Fibroblast of villous mesenchyme (primary cell): ENCODE measurements at regions not wholly inside any gene's neighbourhood (a gene's known extent, or its start where the extent isn't known, plus 50 kb on each side); places are given as distances from the start of the nearest gene placed in this dataset.

Experiments
- DNase-seq: peaks from one replicate; pipeline ENCODE4 v3.0.0-alpha.2; 2010; ENCODE audit warnings: low read depth
- H3K4me3 ChIP-seq: 2 replicates; pipeline ENCODE4 v1.5.1; 2011; ENCODE audit warnings: low read depth, mild to moderate bottlenecking, low read length
- CTCF ChIP-seq: IDR thresholded peaks from 2 replicates; pipeline ENCODE4 v1.5.1; 2012; ENCODE audit warnings: low read depth, mild to moderate bottlenecking, low read length; ENCODE audit not compliant: insufficient read depth

GRCh38 chr18:73201940-73202339, 334.2 kb upstream of the NETO1 start:
- TF ChIP-seq CTCF = no peak
- DNase-seq = no peak
- no peak overlapping the region for H3K4me3 ChIP-seq

- no peak for TF ChIP-seq CTCF
- DNase-seq = peak; percentile 3
- no peak overlapping the region for H3K4me3 ChIP-seq
These were observed 331.4 kb upstream of the NETO1 start for GRCh38 chr18:73199151-73199550.

GRCh38 chr18:73189718-73190117, 321.9 kb upstream of the NETO1 start:
- no peak for TF ChIP-seq CTCF
- DNase-seq = no peak
- no peak overlapping the region for H3K4me3 ChIP-seq

GRCh38 chr18:73168236-73168635, 300.4 kb upstream of the NETO1 start:
- TF ChIP-seq CTCF = no peak
- H3K4me3 ChIP-seq = no peak overlapping the region
- no peak for DNase-seq

GRCh38 chr18:73164430-73164829, 296.6 kb upstream of the NETO1 start:
- no peak overlapping the region for H3K4me3 ChIP-seq
- no peak for TF ChIP-seq CTCF
- no peak for DNase-seq

GRCh38 chr18:73163236-73163635, 295.4 kb upstream of the NETO1 start:
- no peak overlapping the region for H3K4me3 ChIP-seq
- no peak for TF ChIP-seq CTCF

GRCh38 chr18:73156117-73156516, 288.3 kb upstream of the NETO1 start:
- DNase-seq = no peak
- no peak for TF ChIP-seq CTCF

More at GRCh38 chr18:73163236-73163635, 295.4 kb upstream of the NETO1 start:
- DNase-seq = no peak

More at GRCh38 chr18:73156117-73156516, 288.3 kb upstream of the NETO1 start:
- no peak overlapping the region for H3K4me3 ChIP-seq
